ENCODE measurements at regions not wholly inside any gene's neighbourhood (a gene's known extent, or its start where the extent isn't known, plus 50 kb on each side); places are given as distances from the start of the nearest gene placed in this dataset.

DNA sequence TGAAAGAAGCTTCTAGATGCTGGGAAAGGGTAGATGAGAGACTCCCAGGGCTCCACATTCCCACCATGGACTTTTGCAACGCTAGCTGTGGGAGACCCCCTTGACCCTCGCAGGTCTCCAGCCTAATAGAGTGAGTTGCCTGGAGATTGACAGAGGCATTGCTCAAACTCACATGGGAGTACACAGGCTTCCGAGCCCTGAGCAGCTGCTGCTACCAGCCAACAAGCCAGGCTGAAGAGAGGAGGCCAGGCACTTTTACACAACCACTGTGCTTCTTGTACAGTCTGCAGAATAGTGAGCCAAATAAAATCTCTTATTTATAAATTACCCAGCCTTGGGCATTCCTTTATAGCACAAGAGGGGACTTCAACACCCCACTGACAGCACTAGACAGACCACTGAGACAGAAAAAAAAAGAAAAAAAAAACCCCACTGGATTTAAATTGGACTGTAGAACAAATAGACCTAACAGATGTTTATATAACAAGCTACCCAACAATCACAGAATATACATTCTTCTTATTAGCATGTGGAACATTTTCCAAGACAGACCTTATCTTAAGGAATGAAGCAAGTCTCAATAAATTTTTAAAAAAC is 146.2 kb downstream of the ZFAND4 start:
- H3K27ac ChIP-seq = no peak overlapping the region
- H3K27me3 ChIP-seq (replicated peaks; ENCODE audit: insufficient read depth) = no peaks in the 10 kb centered on the region
- TF ChIP-seq POLR2AphosphoS5 (IDR thresholded peaks at IDR 0.05) (no peak), POLR2A (IDR thresholded peaks at IDR 0.05) (no peak)
- TF ChIP-seq, protein P1, sequence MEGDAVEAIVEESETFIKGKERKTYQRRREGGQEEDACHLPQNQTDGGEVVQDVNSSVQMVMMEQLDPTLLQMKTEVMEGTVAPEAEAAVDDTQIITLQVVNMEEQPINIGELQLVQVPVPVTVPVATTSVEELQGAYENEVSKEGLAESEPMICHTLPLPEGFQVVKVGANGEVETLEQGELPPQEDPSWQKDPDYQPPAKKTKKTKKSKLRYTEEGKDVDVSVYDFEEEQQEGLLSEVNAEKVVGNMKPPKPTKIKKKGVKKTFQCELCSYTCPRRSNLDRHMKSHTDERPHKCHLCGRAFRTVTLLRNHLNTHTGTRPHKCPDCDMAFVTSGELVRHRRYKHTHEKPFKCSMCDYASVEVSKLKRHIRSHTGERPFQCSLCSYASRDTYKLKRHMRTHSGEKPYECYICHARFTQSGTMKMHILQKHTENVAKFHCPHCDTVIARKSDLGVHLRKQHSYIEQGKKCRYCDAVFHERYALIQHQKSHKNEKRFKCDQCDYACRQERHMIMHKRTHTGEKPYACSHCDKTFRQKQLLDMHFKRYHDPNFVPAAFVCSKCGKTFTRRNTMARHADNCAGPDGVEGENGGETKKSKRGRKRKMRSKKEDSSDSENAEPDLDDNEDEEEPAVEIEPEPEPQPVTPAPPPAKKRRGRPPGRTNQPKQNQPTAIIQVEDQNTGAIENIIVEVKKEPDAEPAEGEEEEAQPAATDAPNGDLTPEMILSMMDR (IDR thresholded peaks at IDR 0.05) = no peak
- intact Hi-C loops (cut with DNase I) = no loop called here
- no peaks in the 10 kb centered on the region for H3K4me1 ChIP-seq (replicated peaks)
- no peaks in the 10 kb centered on the region for H3K9me3 ChIP-seq
- no peak for DNase-seq (ENCODE audit: low spot score)
- 71% methylated on average over 3 of the region's 3 CpGs for WGBS
- no peak overlapping the region for H3K4me3 ChIP-seq
- no peaks in the 10 kb centered on the region for H3K36me3 ChIP-seq

DNA sequence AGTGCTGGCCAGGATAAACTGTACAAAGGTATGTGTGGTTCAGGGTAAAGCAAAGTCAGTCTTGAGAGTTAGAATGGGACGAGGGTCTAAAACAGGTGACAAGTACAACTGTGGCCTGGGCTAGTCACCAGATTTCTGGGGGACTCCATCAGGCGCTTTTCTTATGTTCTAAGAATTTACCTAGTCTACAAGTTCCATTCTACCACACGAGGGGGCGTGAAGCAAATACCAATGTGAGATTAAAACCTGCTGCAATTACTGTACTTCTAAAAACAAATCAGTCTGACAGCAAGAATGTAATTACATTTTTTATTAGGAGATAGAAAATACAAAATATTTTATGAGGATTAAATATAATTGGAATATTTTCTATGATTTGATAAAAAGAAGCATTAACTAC is 146.5 kb downstream of the ALOX5 start:
- Histone ChIP-seq H3K9me3 (no peaks in the 10 kb centered on the region), H3K27me3 (replicated peaks; ENCODE audit: insufficient read depth) (no peaks in the 10 kb centered on the region), H3K36me3 (no peaks in the 10 kb centered on the region), H3K4me1 (replicated peaks) (no peaks in the 10 kb centered on the region), H3K4me3 (no peak overlapping the region), H3K27ac (no peak overlapping the region)
- no peak for DNase-seq (ENCODE audit: low spot score)
- intact Hi-C loops (cut with DNase I) = no loop called here
- WGBS = 91% methylated on average over 4 of the region's 4 CpGs
- TF ChIP-seq POLR2A (IDR thresholded peaks at IDR 0.05) (no peak), POLR2AphosphoS5 (IDR thresholded peaks at IDR 0.05) (no peak)
- TF ChIP-seq, protein P1 (IDR thresholded peaks at IDR 0.05) = no peak

GRCh38 chr10:45518741-45519140 is 144.7 kb downstream of the ALOX5 start:
- whole genome bisulfite sequencing = 100% methylated on average over 1 of the region's 1 CpG
- TF ChIP-seq, protein P1 (IDR thresholded peaks at IDR 0.05) = no peak
- TF ChIP-seq POLR2AphosphoS5 (IDR thresholded peaks at IDR 0.05) (no peak), POLR2A (IDR thresholded peaks at IDR 0.05) (no peak)

DNA sequence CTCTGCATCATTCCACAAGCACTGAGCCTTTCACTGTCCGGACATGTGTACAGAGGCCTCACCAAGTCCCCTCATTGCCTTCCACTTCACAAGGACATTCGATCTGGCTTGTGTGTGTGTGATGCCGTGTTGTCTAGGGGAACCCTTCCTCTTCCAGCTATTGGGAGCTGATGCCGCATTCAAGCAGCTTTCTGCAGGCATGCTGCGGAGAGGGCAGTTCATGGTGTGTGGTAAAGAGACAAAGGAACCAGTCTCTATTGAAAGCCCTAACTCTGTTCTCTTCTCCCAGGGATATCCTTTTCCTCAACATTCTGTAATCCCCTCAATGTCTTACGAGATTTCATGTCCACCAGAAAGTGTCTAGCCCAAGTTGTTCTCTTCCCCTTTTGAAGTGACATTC is 141.6 kb downstream of the ALOX5 start:
- intact Hi-C loops (cut with DNase I) = no loop called here
- H3K4me3 ChIP-seq = no peak overlapping the region
- WGBS = 85% methylated on average over 6 of the region's 6 CpGs

More at GRCh38 chr10:45518741-45519140, 144.7 kb downstream of the ALOX5 start:
- no peaks in the 10 kb centered on the region for H3K9me3 ChIP-seq
- intact Hi-C loops (cut with DNase I) = no loop called here
- no peaks in the 10 kb centered on the region for H3K27me3 ChIP-seq (replicated peaks; ENCODE audit: insufficient read depth)
- no peak overlapping the region for H3K27ac ChIP-seq
- no peak for DNase-seq (ENCODE audit: low spot score)
- H3K36me3 ChIP-seq = no peaks in the 10 kb centered on the region
- no peaks in the 10 kb centered on the region for H3K4me1 ChIP-seq (replicated peaks)
- no peak overlapping the region for H3K4me3 ChIP-seq

More for the DNA sequence above, 141.6 kb downstream of the ALOX5 start:
- Histone ChIP-seq H3K9me3 (no peaks in the 10 kb centered on the region), H3K27me3 (replicated peaks; ENCODE audit: insufficient read depth) (no peaks in the 10 kb centered on the region), H3K27ac (no peak overlapping the region), H3K4me1 (replicated peaks) (no peaks in the 10 kb centered on the region), H3K36me3 (no peaks in the 10 kb centered on the region)
- no peak for TF ChIP-seq POLR2A (IDR thresholded peaks at IDR 0.05)
- TF ChIP-seq, protein P1 (IDR thresholded peaks at IDR 0.05) = no peak
- TF ChIP-seq POLR2AphosphoS5 (IDR thresholded peaks at IDR 0.05) = no peak
- no peak for DNase-seq (ENCODE audit: low spot score)
